Aorta (tissue), 5 donors: ENCODE measurements at regions not wholly inside any gene's neighbourhood (a gene's known extent, or its start where the extent isn't known, plus 50 kb on each side); places are given as distances from the start of the nearest gene placed in this dataset.

Source experiments
- ATAC-seq: fragments of 200-7000 bp; cut with Tn5 transposase; one replicate; pipeline ENCODE4 v1.9.1; 2022; ENCODE audit warnings: moderate library complexity; ENCODE audit not compliant: low FRiP score
- DNase-seq, 2 donors: peaks; one replicate each; pipeline ENCODE4 v3.0.0-alpha.2; 2020
- H3K27ac ChIP-seq, 2 donors: one replicate each; pipeline ENCODE4 v1.5.1; 2013; ENCODE audit warnings: low read length in 2 of 2, mild to moderate bottlenecking in 2 of 2, moderate library complexity in 2 of 2, control low read depth in 1 of 2, inconsistent platforms in 1 of 2, low read depth in 1 of 2
- H3K27me3 ChIP-seq, 2 donors: one replicate each; pipeline ENCODE4 v1.6.1; 2013; ENCODE audit warnings: control low read depth in 1 of 2, low read length in 1 of 2, mild to moderate bottlenecking in 1 of 2, moderate library complexity in 1 of 2; ENCODE audit not compliant: insufficient read depth in 2 of 2, control insufficient read depth in 1 of 2
- H3K36me3 ChIP-seq, 2 donors: one replicate each; pipeline ENCODE4 v1.6.1; 2013; ENCODE audit warnings: control low read depth in 1 of 2, low read length in 1 of 2, mild to moderate bottlenecking in 1 of 2; ENCODE audit not compliant: insufficient read depth in 2 of 2, control insufficient read depth in 1 of 2
- H3K4me1 ChIP-seq, 2 donors: one replicate each; pipeline ENCODE4 v1.6.1; 2013; ENCODE audit warnings: low read length in 2 of 2, control low read depth in 1 of 2, mild to moderate bottlenecking in 1 of 2, moderate library complexity in 1 of 2; ENCODE audit not compliant: insufficient read depth in 2 of 2, control insufficient read depth in 1 of 2
- H3K4me3 ChIP-seq, 2 donors: one replicate each; pipeline ENCODE4 v1.5.1; 2013; ENCODE audit warnings: low read length in 2 of 2, control low read depth in 1 of 2, mild to moderate bottlenecking in 1 of 2
- H3K9me3 ChIP-seq: one replicate; pipeline ENCODE4 v1.6.1; 2013; ENCODE audit warnings: mild to moderate bottlenecking, low read length; ENCODE audit not compliant: control insufficient read depth
- WGBS, 2 donors: extraction: QIAGEN DNeasy Blood & Tissue Kit; methylation state at CpG; one replicate each; pipeline ENCODE4 v1.1.7; 2013; 5-methylcytosine and 5-hydroxymethylcytosine counted together
- intact Hi-C, 2 donors: fragments of 100-400 bp; cut with DNase I; formaldehyde crosslinking; loops; one replicate each; pipeline versions ENCODE4 v1.14.2 to v1.15.0; 2022
- donor health status: healthy with polysubstance abuse.
- donor health status: Bipolar disorder and iron deficiency.
- donor health status: DM: no; HTN: no; CAD: no.
- donor health status: DM: no; HTN: no; CAD: no.
- donor health status: DM: yes; HTN: yes; CAD: no.

DNA sequence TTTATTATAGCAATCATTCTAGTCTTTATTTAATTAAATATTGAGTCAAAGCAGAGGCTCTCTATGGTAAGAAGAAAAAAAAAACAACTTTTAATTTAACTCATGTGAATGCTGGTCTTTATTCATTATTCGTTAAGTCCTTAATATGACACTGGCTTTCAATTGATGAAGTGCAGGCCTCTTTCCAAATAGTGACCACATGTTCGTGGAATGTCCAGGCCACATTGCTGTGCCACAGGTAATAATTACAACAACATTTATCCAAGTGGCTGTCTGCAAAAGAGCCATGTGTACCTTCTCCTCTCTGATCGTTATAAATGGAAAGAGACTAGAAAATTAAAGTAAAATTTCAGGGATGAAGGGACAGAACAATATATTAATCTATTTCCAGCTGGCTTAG, 220.1 kb upstream of the PABPC4L start:
- intact Hi-C loops, result no loop called here
- Histone ChIP-seq H3K27ac (no peak overlapping the region), H3K4me3 (no peak overlapping the region), H3K9me3 (no peaks in the 10 kb centered on the region), H3K4me1 (no peaks in the 10 kb centered on the region), H3K36me3 (no peaks in the 10 kb centered on the region), H3K27me3 (no peaks in the 10 kb centered on the region)
- ATAC-seq (no peak), DNase-seq (no peak)
- 68 to 78% methylated on average over 3 of the region's 3 CpGs for WGBS, 2 donors

DNA sequence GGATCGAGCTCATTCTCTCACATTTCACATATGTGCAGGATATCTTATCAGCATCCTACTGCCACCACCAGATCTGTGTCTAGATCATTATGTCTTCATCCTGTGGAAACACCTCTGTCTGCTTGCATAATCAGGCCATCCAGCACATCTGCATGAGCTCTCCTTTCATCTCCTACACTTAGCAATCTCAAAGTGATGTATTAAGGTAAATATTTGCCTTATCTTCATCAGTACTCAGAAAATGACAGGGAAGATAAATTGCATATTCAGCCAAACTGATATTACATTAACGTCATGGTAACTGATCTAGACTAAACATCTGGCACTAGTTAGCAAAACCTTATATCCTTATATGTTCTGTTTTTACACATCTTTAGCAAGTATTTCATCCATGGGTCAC, 207.3 kb upstream of the PABPC4L start:
- intact Hi-C loops, result no loop called here
- H3K27me3 ChIP-seq, result no peaks in the 10 kb centered on the region
- DNase-seq, result no peak
- H3K27ac ChIP-seq, result no peak overlapping the region
- no peaks in the 10 kb centered on the region for H3K4me1 ChIP-seq
- WGBS, 2 donors, result 13 to 19% methylated on average over 2 of the region's 2 CpGs
- H3K9me3 ChIP-seq, result no peaks in the 10 kb centered on the region
- no peaks in the 10 kb centered on the region for H3K36me3 ChIP-seq
- no peak for ATAC-seq
- no peak overlapping the region for H3K4me3 ChIP-seq

DNA sequence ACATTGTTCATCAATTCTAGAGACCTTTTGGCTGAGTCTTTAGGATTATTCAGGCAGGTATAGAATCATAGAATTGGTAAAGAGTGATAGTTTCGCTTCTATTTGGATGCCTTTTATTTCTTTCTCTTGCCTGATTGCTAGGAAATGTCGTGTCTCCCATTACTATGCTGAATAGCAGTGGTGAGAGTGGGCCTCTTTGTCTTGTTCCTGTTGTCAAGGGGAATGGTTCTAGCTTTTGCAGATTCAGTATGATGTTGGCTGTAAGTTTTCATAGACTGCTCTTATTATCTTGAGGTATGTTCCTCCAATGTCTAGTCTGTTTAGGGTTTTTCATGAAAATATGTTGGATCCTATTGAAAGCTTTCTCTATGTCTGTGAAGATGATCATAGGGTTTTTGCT, 200.2 kb upstream of the PABPC4L start:
- H3K4me1 ChIP-seq, result no peaks in the 10 kb centered on the region
- no peaks in the 10 kb centered on the region for H3K36me3 ChIP-seq
- H3K27ac ChIP-seq, result no peak overlapping the region
- WGBS, 2 donors, result 76 to 85% methylated on average over 2 of the region's 2 CpGs
- DNase-seq, result no peak
- no peaks in the 10 kb centered on the region for H3K9me3 ChIP-seq
- no peak overlapping the region for H3K4me3 ChIP-seq
- H3K27me3 ChIP-seq, result no peaks in the 10 kb centered on the region
- intact Hi-C loops, result no loop called here
- ATAC-seq, result no peak

DNA sequence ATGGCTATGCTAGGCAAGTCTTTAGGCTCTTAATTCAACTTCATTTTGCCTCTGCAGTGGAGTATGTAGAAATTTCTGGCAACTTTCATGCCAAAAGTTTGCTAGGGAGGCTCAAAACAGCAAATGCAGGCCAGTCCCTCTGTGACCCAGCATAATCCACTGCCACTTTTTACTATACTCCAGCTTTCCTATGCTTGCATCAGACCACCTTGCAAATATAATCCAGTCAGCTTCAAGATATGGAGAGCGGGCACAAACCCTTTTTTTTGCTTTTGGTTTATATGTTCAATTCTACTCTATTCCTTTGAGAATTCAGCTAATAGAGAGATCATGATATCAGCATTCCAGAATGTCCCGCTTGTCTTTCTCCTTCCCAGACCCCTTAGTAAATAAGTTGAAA, 192.0 kb upstream of the PABPC4L start:
- WGBS, 2 donors, result 85 to 88% methylated on average over 2 of the region's 2 CpGs
- peaks cover 3% of the 10 kb centered on the region for H3K9me3 ChIP-seq
- no peak overlapping the region for H3K27ac ChIP-seq
- ATAC-seq (no peak), DNase-seq (no peak)
- no peaks in the 10 kb centered on the region for H3K4me1 ChIP-seq
- no peaks in the 10 kb centered on the region for H3K36me3 ChIP-seq
- intact Hi-C loops, result no loop called here
- no peak overlapping the region for H3K4me3 ChIP-seq
- no peaks in the 10 kb centered on the region for H3K27me3 ChIP-seq

DNA sequence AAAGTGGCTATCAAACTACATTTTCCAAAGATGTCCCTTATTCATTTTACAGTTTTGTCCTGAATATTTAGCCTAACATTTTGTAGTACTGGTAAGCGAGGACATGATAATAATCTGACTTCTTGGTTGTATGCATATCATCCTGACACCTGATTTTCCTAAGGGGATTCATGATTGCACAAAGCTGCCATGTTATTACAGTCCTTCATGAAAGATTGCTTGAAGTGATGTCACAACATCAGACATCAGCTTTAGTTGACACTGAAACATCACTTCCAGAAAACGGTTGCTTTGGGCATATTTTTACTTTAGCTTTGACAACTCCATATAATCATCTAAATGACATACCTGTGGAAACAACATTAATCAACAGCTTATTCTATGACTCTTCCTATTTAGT, 188.7 kb upstream of the PABPC4L start:
- no peak for DNase-seq
- no peak for ATAC-seq
- H3K36me3 ChIP-seq, result no peaks in the 10 kb centered on the region
- peaks cover 3% of the 10 kb centered on the region for H3K9me3 ChIP-seq
- no peak overlapping the region for H3K27ac ChIP-seq
- WGBS, 2 donors, result 49% methylated on average over 2 of the region's 2 CpGs
- H3K4me1 ChIP-seq, result no peaks in the 10 kb centered on the region
- no peak overlapping the region for H3K4me3 ChIP-seq
- intact Hi-C loops, result no loop called here
- H3K27me3 ChIP-seq, result no peaks in the 10 kb centered on the region

DNA sequence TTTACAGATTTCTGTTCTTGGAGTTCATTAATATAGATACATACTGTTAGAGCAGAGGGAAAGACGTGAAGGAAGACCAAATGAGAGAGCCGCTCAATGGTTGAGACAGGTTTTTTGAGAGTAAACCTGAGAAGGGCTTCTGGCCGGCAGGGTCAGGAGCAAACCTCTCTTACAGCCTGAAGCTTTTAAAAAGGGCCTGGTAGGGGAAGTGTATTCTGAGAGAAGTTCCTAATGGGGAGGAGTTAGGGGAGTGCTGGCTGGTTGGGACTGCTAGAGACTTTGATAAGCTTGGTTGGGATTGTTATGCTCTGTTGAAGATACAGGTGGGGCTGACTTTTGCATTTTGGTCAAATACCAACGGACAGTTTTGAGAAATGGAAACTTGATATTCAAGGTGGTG, 186.8 kb upstream of the PABPC4L start:
- H3K27me3 ChIP-seq, result no peaks in the 10 kb centered on the region
- intact Hi-C loops, result no loop called here
- H3K4me1 ChIP-seq, result no peaks in the 10 kb centered on the region
- no peak overlapping the region for H3K27ac ChIP-seq
- H3K36me3 ChIP-seq, result no peaks in the 10 kb centered on the region
- H3K9me3 ChIP-seq, result no peaks in the 10 kb centered on the region
- 79 to 82% methylated on average over 4 of the region's 4 CpGs for WGBS, 2 donors
- no peak for DNase-seq
- ATAC-seq, result no peak
- H3K4me3 ChIP-seq, result no peak overlapping the region

DNA sequence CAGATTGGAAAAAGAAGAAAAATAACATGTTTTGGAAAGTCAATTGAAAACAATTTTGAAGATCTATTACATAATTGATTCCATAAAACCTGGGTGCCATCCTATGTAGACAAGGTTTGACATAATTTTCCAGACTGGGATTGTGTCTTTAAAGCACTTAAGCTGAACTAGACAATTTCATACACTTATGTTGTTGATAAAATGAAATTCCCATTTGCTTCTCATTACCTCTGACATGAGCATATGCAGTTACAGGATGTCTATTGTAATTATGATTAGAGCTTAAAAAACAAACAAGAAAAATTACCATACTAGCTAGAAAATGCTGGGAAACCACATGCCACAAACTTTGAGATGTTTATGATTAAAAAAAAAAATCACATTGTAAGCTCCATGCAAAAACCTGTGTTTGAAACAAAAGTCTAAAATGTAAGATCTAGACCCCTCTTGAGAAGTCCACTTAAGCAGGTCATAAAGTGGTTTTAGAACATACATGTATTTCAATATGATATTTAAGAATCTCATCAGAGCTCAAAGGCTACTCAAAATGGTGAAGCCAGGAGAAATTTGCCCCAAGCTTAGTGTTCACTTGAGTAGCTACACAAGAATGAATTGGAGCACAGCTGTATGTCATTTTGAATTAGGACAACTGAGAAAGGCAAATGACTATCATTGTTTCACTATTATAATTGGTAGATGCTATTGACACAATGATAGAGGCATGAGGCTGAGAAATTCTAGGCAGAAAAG, 181.1 kb upstream of the PABPC4L start:
- H3K9me3 ChIP-seq, result no peaks in the 10 kb centered on the region
- H3K4me3 ChIP-seq, result no peak overlapping the region
- intact Hi-C loops, result no loop called here
- H3K4me1 ChIP-seq, result no peaks in the 10 kb centered on the region
- H3K27me3 ChIP-seq, result no peaks in the 10 kb centered on the region
- no peak overlapping the region for H3K27ac ChIP-seq
- H3K36me3 ChIP-seq, result no peaks in the 10 kb centered on the region
- no peak for ATAC-seq
- DNase-seq, result no peak

DNA sequence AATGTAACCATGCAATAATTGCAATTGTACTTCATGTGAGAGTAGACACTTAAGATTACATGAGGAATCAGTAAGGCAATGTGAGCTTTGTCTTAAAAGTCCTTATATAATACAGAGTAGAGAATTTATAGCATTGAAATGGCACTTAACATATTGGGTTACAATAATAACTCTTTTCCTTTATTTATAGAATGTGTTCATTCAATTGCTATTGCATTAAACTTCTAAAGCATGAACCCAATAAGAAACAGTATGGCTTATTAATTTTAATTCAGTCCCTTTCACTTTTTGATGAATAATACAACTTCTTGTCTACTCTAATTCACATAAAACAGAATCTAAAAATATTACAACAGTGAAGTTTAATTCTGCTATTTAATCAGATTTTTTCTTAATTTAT, 174.2 kb upstream of the PABPC4L start:
- Histone ChIP-seq H3K27me3 (no peaks in the 10 kb centered on the region), H3K36me3 (no peaks in the 10 kb centered on the region), H3K4me1 (no peaks in the 10 kb centered on the region), H3K27ac (no peak overlapping the region), H3K9me3 (no peaks in the 10 kb centered on the region), H3K4me3 (no peak overlapping the region)
- intact Hi-C loops, result no loop called here
- DNase-seq (no peak), ATAC-seq (no peak)

DNA sequence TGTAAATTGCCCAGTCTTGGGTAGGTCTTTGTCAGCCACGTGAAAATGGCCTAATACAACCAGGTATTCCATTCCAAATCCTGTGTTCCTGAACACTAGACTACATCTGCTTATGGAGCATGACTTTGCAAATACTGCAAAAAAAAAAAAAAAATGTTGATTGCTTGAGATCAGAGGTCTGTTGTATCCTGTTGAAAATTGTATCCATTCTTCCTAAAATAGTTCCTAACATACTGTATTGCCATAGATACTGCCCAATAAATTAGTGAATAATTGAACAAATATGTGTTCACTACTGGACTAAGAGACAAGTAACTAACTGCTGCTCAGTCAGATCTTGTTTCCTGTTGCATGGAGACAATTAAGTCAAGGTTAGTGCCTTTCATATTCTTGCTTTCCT, 164.3 kb upstream of the PABPC4L start:
- Histone ChIP-seq H3K4me1 (no peaks in the 10 kb centered on the region), H3K27me3 (no peaks in the 10 kb centered on the region), H3K4me3 (no peak overlapping the region), H3K9me3 (no peaks in the 10 kb centered on the region), H3K36me3 (no peaks in the 10 kb centered on the region), H3K27ac (no peak overlapping the region)
- no peak for ATAC-seq
- no peak for DNase-seq
- intact Hi-C loops, result no loop called here
- WGBS, 2 donors, result 73 to 90% methylated on average over 1 of the region's 1 CpG
